ENCODE measurements at regions not wholly inside any gene's neighbourhood (a gene's known extent, or its start where the extent isn't known, plus 50 kb on each side); places are given as distances from the start of the nearest gene placed in this dataset.

DNA sequence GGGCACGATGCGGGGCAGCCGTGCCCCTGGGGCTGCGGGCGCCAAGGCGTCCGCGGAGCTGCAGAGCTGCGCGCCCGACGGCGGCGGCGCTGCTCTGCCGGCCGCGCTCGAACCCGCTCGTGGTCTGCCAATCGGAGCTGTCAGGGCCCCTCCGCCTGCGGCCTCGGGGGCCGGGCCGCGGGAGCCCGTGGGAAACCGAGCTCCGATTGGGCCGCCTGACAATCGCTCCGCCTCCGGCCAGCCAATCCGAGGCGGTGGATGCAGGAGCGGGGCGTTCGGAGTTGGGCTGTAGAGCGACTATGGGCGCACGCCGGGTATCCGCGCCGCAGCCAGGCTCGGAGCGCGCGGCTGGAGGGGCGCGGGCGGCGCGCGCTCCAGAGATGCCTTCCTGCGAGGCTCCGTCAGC is 100.5 kb upstream of the SOD1 start:
- peak overlapping the region; percentile 59 for H3K4me3 ChIP-seq (ENCODE audit: low read depth, low read length)
- TF ChIP-seq CTCF (conservative IDR thresholded peaks at IDR 0.05; ENCODE audit: low read depth, low read length): no peak
- no peak for DNase-seq (ENCODE audit: low read depth)

GRCh38 chr21:31558189-31558961 is 101.1 kb upstream of the SOD1 start:
- peak overlapping the region; percentile 59 for H3K4me3 ChIP-seq (ENCODE audit: low read depth, low read length)
- TF ChIP-seq CTCF (conservative IDR thresholded peaks at IDR 0.05; ENCODE audit: low read depth, low read length): no peak
- no peak for DNase-seq (ENCODE audit: low read depth)

GRCh38 chr21:31557421-31558188 is 101.9 kb upstream of the SOD1 start:
- H3K4me3 ChIP-seq (ENCODE audit: low read depth, low read length): peak overlapping the region; percentile 59
- DNase-seq (ENCODE audit: low read depth): no peak
- TF ChIP-seq CTCF (conservative IDR thresholded peaks at IDR 0.05; ENCODE audit: low read depth, low read length): no peak

DNA sequence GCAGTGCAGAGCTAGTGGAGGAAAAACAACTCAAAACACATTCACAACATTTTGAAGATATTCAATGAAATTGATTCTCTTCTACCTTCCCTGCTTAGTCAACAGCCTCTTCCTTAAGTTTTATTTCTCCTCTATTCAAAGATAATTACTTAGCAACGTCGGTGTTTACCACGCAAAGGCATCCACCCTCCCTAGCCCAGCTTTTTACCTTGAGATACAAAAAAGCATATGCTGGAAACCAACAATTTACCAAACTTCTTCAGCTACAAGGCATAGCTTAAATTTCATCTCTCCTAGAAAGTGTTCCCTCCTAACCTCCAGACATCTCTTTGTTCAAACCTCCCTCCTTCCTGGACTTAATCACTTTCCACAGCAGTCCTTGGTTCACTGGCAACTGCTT is 102.8 kb upstream of the SOD1 start:
- DNase-seq (ENCODE audit: low read depth): no peak
- TF ChIP-seq CTCF (conservative IDR thresholded peaks at IDR 0.05; ENCODE audit: low read depth, low read length): no peak
- H3K4me3 ChIP-seq (ENCODE audit: low read depth, low read length): no peak overlapping the region

GRCh38 chr21:31555741-31556191 is 103.7 kb upstream of the SOD1 start:
- DNase-seq (ENCODE audit: low read depth): no peak
- TF ChIP-seq CTCF (conservative IDR thresholded peaks at IDR 0.05; ENCODE audit: low read depth, low read length): no peak
- no peak overlapping the region for H3K4me3 ChIP-seq (ENCODE audit: low read depth, low read length)

DNA sequence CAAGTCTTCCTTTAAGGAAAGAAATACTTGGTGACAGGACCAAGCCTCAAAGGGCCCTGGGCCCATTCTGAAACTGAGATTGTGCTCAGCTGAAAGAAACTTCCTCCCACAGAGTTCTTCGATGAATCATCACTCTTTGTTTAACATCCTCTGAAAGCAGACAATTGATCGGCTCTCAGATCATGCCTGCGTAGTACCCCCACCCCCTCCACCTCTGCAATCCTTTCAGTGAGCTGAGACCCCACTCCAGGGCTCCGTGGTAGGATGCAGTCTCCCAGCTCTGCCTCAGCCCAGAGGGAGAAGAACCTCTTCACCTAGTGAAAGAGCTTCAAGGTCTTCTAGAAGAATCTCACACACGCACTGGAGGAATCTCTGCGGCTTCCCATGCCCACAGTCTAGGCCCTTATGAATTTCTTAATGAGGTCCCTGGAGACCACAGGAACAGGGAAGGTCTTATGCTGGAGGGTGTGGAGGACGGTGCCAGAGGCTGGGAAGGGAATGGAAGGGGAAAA is 104.9 kb upstream of the SOD1 start:
- no peak overlapping the region for H3K4me3 ChIP-seq (ENCODE audit: low read depth, low read length)
- no peak for TF ChIP-seq CTCF (conservative IDR thresholded peaks at IDR 0.05; ENCODE audit: low read depth, low read length)

More for the DNA sequence above, 104.9 kb upstream of the SOD1 start:
- no peak for DNase-seq (ENCODE audit: low read depth)

All from epithelial cell of proximal tubule (primary cell).